ENCODE measurements at regions not wholly inside any gene's neighbourhood (a gene's known extent, or its start where the extent isn't known, plus 50 kb on each side); places are given as distances from the start of the nearest gene placed in this dataset.
"Not testable (repeated sequence)": the region's sequence is repeated elsewhere in the genome, so short reads cannot be mapped to it uniquely, and the experiment has no call there.

DNA sequence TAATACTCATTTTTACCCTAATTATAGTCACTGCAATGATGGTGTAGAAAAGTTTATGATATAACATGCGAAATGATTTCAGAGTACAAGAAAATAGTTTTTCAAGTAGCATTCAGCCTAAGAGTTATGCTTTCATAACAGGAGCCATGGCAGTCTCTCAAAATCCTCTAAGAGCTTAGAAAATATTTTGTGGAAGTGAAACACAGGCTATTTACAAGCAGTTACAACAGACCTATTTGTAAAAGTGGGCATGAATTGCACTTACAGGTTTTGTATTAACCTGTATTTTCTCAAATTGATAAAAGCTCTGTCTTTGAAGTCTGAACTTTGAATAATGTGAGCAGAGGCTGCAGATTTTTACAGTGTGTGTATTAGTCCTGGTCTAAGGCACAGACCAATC is 523.3 kb downstream of the LRRC70 start:
- H3K27ac ChIP-seq (ENCODE audit: low read depth in 2 of 2, low read length in 1 of 2), result no peak overlapping the region
- H3K9me3 ChIP-seq (ENCODE audit: control insufficient read depth in 2 of 2, insufficient read depth in 1 of 2, low read depth in 1 of 2, low read length in 1 of 2), result no peaks in the 10 kb centered on the region
- WGBS, 2 donors, result 89 to 94% methylated on average over 1 of the region's 1 CpG
- no peaks in the 10 kb centered on the region for H3K27me3 ChIP-seq (ENCODE audit: control insufficient read depth in 1 of 2, insufficient read depth in 2 of 2, low read length in 2 of 2)
- H3K4me3 ChIP-seq (ENCODE audit: low read depth in 1 of 2, low read length in 2 of 2), result no peak overlapping the region
- no peaks in the 10 kb centered on the region for H3K36me3 ChIP-seq (ENCODE audit: control insufficient read depth in 2 of 2, insufficient read depth in 2 of 2, low read length in 1 of 2)
- no peaks in the 10 kb centered on the region for H3K4me1 ChIP-seq (ENCODE audit: control insufficient read depth in 2 of 2, insufficient read depth in 2 of 2, low read length in 1 of 2)

DNA sequence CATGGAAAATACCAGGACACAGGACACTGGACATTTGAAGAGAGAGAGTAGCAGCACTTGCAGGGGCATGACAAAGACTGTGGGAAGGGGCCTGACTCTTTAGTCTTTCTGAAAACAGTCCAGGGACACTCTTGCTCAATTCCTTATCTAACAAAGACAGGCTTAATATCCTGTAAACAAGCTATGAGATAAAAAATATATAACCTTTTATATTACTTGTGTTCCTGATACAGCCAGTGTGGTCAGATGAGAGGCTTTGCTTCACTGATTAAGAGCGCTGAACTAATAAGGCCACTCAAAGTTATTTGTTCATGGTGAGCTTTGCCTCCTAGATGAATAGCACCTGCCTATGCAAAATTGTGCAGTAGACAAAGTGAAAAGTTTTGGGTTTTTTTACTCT is 518.7 kb downstream of the LRRC70 start:
- Histone ChIP-seq H3K27me3 (ENCODE audit: control insufficient read depth in 1 of 2, insufficient read depth in 2 of 2, low read length in 2 of 2) (no peaks in the 10 kb centered on the region), H3K9me3 (ENCODE audit: control insufficient read depth in 2 of 2, insufficient read depth in 1 of 2, low read depth in 1 of 2, low read length in 1 of 2) (no peaks in the 10 kb centered on the region), H3K36me3 (ENCODE audit: control insufficient read depth in 2 of 2, insufficient read depth in 2 of 2, low read length in 1 of 2) (no peaks in the 10 kb centered on the region), H3K4me3 (ENCODE audit: low read depth in 1 of 2, low read length in 2 of 2) (no peak overlapping the region), H3K27ac (ENCODE audit: low read depth in 2 of 2, low read length in 1 of 2) (no peak overlapping the region), H3K4me1 (ENCODE audit: control insufficient read depth in 2 of 2, insufficient read depth in 2 of 2, low read length in 1 of 2) (no peaks in the 10 kb centered on the region)
- WGBS, 2 donors, result 79 to 81% methylated on average over 1 of the region's 1 CpG

DNA sequence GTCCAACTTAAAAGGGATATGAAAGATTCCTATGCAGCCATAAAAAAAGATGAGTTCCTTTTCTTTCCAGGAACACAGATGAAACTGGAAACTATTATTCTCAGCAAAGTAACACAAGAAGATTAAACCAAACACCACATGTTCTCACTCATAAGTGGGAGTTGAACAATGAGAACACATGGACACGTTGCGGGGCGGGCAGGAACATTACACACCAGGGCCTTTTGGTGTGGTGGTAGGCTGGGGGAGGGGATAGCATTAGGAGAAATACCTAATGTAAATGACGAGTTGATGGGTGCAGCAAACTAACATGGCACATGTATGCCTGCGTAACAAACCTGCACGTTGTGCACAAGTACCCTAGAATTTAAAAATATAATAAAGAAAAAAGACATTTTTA is 516.1 kb downstream of the LRRC70 start:
- Histone ChIP-seq H3K27me3 (ENCODE audit: control insufficient read depth in 1 of 2, insufficient read depth in 2 of 2, low read length in 2 of 2) (no peaks in the 10 kb centered on the region), H3K9me3 (ENCODE audit: control insufficient read depth in 2 of 2, insufficient read depth in 1 of 2, low read depth in 1 of 2, low read length in 1 of 2) (no peaks in the 10 kb centered on the region), H3K27ac (ENCODE audit: low read depth in 2 of 2, low read length in 1 of 2) (no peak overlapping the region), H3K36me3 (ENCODE audit: control insufficient read depth in 2 of 2, insufficient read depth in 2 of 2, low read length in 1 of 2) (no peaks in the 10 kb centered on the region), H3K4me1 (ENCODE audit: control insufficient read depth in 2 of 2, insufficient read depth in 2 of 2, low read length in 1 of 2) (no peaks in the 10 kb centered on the region), H3K4me3 (ENCODE audit: low read depth in 1 of 2, low read length in 2 of 2) (no peak overlapping the region)
- 81 to 88% methylated on average over 6 of the region's 6 CpGs for WGBS, 2 donors

DNA sequence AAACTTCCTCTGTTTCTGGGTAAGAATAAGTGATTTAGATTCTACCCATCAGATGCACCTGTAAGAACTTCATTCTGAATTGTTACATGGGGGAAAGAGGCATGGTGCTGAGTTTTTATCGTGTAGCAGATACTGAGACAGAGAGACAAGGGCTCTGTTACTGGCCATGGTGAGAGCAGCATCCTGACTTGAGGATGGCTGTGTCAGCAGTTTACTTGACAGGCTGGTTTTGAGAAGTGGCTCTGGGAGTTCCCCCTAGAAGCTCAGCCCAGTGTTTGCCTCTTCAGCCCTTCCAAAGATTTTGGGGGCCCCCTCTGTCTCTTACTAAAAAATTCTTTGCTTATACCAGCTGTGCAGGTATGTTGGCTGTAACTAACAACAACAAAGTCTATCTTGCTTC is 510.5 kb downstream of the LRRC70 start:
- H3K9me3 ChIP-seq (ENCODE audit: control insufficient read depth in 2 of 2, insufficient read depth in 1 of 2, low read depth in 1 of 2, low read length in 1 of 2), result no peaks in the 10 kb centered on the region
- H3K27me3 ChIP-seq (ENCODE audit: control insufficient read depth in 1 of 2, insufficient read depth in 2 of 2, low read length in 2 of 2), result no peaks in the 10 kb centered on the region
- no peaks in the 10 kb centered on the region for H3K4me1 ChIP-seq (ENCODE audit: control insufficient read depth in 2 of 2, insufficient read depth in 2 of 2, low read length in 1 of 2)
- H3K27ac ChIP-seq (ENCODE audit: low read depth in 2 of 2, low read length in 1 of 2), result no peak overlapping the region
- no peak overlapping the region for H3K4me3 ChIP-seq (ENCODE audit: low read depth in 1 of 2, low read length in 2 of 2)
- H3K36me3 ChIP-seq (ENCODE audit: control insufficient read depth in 2 of 2, insufficient read depth in 2 of 2, low read length in 1 of 2), result no peaks in the 10 kb centered on the region
- 58 to 74% methylated on average over 1 of the region's 1 CpG for WGBS, 2 donors

DNA sequence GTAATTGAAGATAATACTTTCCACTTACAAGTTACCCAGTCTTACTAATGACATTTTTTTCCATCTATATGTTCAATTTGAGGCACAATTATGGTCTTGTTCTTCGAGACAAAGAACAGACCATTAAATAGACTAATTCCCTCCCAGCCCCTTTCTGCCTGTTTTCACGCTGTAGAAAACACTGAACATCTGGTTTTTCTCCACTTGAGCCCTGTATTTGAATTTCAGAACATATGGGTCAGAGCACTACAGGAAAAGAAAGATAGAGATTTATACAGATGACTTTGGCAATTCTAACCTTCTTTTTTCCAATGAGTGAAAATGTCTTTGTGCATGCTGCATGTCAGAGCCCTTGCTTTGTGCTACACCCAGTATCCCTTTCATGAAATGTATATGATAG is 506.9 kb downstream of the LRRC70 start:
- Histone ChIP-seq H3K36me3 (ENCODE audit: control insufficient read depth in 2 of 2, insufficient read depth in 2 of 2, low read length in 1 of 2) (no peaks in the 10 kb centered on the region), H3K27me3 (ENCODE audit: control insufficient read depth in 1 of 2, insufficient read depth in 2 of 2, low read length in 2 of 2) (no peaks in the 10 kb centered on the region), H3K27ac (ENCODE audit: low read depth in 2 of 2, low read length in 1 of 2) (no peak overlapping the region), H3K4me1 (ENCODE audit: control insufficient read depth in 2 of 2, insufficient read depth in 2 of 2, low read length in 1 of 2) (no peaks in the 10 kb centered on the region), H3K9me3 (ENCODE audit: control insufficient read depth in 2 of 2, insufficient read depth in 1 of 2, low read depth in 1 of 2, low read length in 1 of 2) (no peaks in the 10 kb centered on the region), H3K4me3 (ENCODE audit: low read depth in 1 of 2, low read length in 2 of 2) (no peak overlapping the region)
- 36 to 55% methylated on average over 2 of the region's 2 CpGs for WGBS, 2 donors

GRCh38 chr5:63083689-63084088 is 505.1 kb downstream of the LRRC70 start:
- H3K9me3 ChIP-seq (ENCODE audit: control insufficient read depth in 2 of 2, insufficient read depth in 1 of 2, low read depth in 1 of 2, low read length in 1 of 2); H3K27me3 ChIP-seq (ENCODE audit: control insufficient read depth in 1 of 2, insufficient read depth in 2 of 2, low read length in 2 of 2); H3K27ac ChIP-seq (ENCODE audit: low read depth in 2 of 2, low read length in 1 of 2); H3K4me1 ChIP-seq (ENCODE audit: control insufficient read depth in 2 of 2, insufficient read depth in 2 of 2, low read length in 1 of 2); H3K36me3 ChIP-seq (ENCODE audit: control insufficient read depth in 2 of 2, insufficient read depth in 2 of 2, low read length in 1 of 2); H3K4me3 ChIP-seq (ENCODE audit: low read depth in 1 of 2, low read length in 2 of 2): not testable (repeated sequence)
- 95 to 96% methylated on average over 15 to 21 of the region's 22 CpGs for WGBS, 2 donors

- Histone ChIP-seq H3K9me3 (ENCODE audit: control insufficient read depth in 2 of 2, insufficient read depth in 1 of 2, low read depth in 1 of 2, low read length in 1 of 2) (no peaks in the 10 kb centered on the region), H3K4me1 (ENCODE audit: control insufficient read depth in 2 of 2, insufficient read depth in 2 of 2, low read length in 1 of 2) (no peaks in the 10 kb centered on the region), H3K36me3 (ENCODE audit: control insufficient read depth in 2 of 2, insufficient read depth in 2 of 2, low read length in 1 of 2) (no peaks in the 10 kb centered on the region), H3K27ac (ENCODE audit: low read depth in 2 of 2, low read length in 1 of 2) (no peak overlapping the region), H3K27me3 (ENCODE audit: control insufficient read depth in 1 of 2, insufficient read depth in 2 of 2, low read length in 2 of 2) (no peaks in the 10 kb centered on the region), H3K4me3 (ENCODE audit: low read depth in 1 of 2, low read length in 2 of 2) (no peak overlapping the region)
These were observed 502.8 kb downstream of the LRRC70 start for GRCh38 chr5:63081402-63081801.

DNA sequence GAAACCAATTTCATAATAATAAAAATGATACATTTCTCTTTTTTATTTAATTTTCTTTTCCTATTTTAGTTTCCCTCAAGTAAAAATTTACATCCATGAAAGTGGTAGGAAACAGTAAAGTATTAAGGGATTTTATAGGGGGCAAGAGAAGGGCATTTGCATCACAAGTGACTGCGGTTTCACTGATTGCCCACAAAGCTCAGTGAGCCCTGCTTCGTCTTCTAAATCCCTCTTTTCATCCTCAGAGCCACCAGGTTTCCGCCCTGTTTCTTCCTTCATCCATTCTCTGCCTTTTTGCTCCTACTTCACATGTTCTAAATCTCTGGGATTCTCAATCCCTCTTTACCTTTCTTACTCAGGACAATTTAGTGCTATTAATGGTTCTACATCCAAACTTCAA is 491.4 kb downstream of the LRRC70 start:
- H3K9me3 ChIP-seq (ENCODE audit: control insufficient read depth in 2 of 2, insufficient read depth in 1 of 2, low read depth in 1 of 2, low read length in 1 of 2), result no peaks in the 10 kb centered on the region
- no peaks in the 10 kb centered on the region for H3K36me3 ChIP-seq (ENCODE audit: control insufficient read depth in 2 of 2, insufficient read depth in 2 of 2, low read length in 1 of 2)
- H3K27me3 ChIP-seq (ENCODE audit: control insufficient read depth in 1 of 2, insufficient read depth in 2 of 2, low read length in 2 of 2), result no peaks in the 10 kb centered on the region
- no peak overlapping the region for H3K27ac ChIP-seq (ENCODE audit: low read depth in 2 of 2, low read length in 1 of 2)
- no peaks in the 10 kb centered on the region for H3K4me1 ChIP-seq (ENCODE audit: control insufficient read depth in 2 of 2, insufficient read depth in 2 of 2, low read length in 1 of 2)
- H3K4me3 ChIP-seq (ENCODE audit: low read depth in 1 of 2, low read length in 2 of 2), result no peak overlapping the region
- 68 to 75% methylated on average over 3 of the region's 3 CpGs for WGBS, 2 donors

DNA sequence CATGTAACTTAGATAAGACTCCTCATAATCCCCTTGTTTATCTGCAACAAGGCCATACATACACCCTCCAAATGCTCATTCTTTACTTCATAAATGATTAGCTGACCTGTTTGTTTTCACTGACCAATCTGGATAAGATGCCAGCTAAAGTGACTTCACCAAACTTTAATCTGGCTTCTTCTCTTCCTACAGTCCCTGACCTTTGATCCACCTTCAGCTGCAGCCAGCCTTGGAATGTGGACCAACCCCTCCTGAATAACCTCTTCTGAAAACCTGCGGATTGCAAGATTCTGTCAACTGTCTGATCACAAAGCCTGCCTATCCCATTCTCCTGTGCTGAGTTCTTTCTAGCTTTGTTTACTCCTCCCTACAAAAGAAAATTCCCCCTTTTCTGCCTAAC is 476.8 kb downstream of the LRRC70 start:
- Histone ChIP-seq H3K4me3 (ENCODE audit: low read depth in 1 of 2, low read length in 2 of 2) (no peak overlapping the region), H3K27ac (ENCODE audit: low read depth in 2 of 2, low read length in 1 of 2) (no peak overlapping the region), H3K27me3 (ENCODE audit: control insufficient read depth in 1 of 2, insufficient read depth in 2 of 2, low read length in 2 of 2) (no peaks in the 10 kb centered on the region), H3K4me1 (ENCODE audit: control insufficient read depth in 2 of 2, insufficient read depth in 2 of 2, low read length in 1 of 2) (no peaks in the 10 kb centered on the region), H3K9me3 (ENCODE audit: control insufficient read depth in 2 of 2, insufficient read depth in 1 of 2, low read depth in 1 of 2, low read length in 1 of 2) (peaks cover 0 to 2% of the 10 kb centered on the region in 2 donors), H3K36me3 (ENCODE audit: control insufficient read depth in 2 of 2, insufficient read depth in 2 of 2, low read length in 1 of 2) (no peaks in the 10 kb centered on the region)
- 33 to 35% methylated on average over 1 of the region's 1 CpG for whole genome bisulfite sequencing, 2 donors

- H3K4me3 ChIP-seq (ENCODE audit: low read depth in 1 of 2, low read length in 2 of 2), result no peak overlapping the region
- H3K4me1 ChIP-seq (ENCODE audit: control insufficient read depth in 2 of 2, insufficient read depth in 2 of 2, low read length in 1 of 2), result no peaks in the 10 kb centered on the region
- H3K36me3 ChIP-seq (ENCODE audit: control insufficient read depth in 2 of 2, insufficient read depth in 2 of 2, low read length in 1 of 2), result no peaks in the 10 kb centered on the region
- H3K27me3 ChIP-seq (ENCODE audit: control insufficient read depth in 1 of 2, insufficient read depth in 2 of 2, low read length in 2 of 2), result no peaks in the 10 kb centered on the region
- no peak overlapping the region for H3K27ac ChIP-seq (ENCODE audit: low read depth in 2 of 2, low read length in 1 of 2)
- no peaks in the 10 kb centered on the region for H3K9me3 ChIP-seq (ENCODE audit: control insufficient read depth in 2 of 2, insufficient read depth in 1 of 2, low read depth in 1 of 2, low read length in 1 of 2)
- 53 to 66% methylated on average over 6 of the region's 6 CpGs for WGBS, 2 donors
These were observed 474.5 kb downstream of the LRRC70 start for GRCh38 chr5:63053019-63053638.

All from esophagus (tissue), 2 donors.